Upper lobe of right lung (tissue), 1 donor: ENCODE measurements at regions not wholly inside any gene's neighbourhood (a gene's known extent, or its start where the extent isn't known, plus 50 kb on each side); places are given as distances from the start of the nearest gene placed in this dataset.

Source experiments
- ATAC-seq: fragments of 200-7000 bp; cut with Tn5 transposase; one replicate; pipeline ENCODE4 v1.9.1; 2020; ENCODE audit warnings: mild to moderate bottlenecking, moderate library complexity
- DNase-seq: peaks from one replicate; pipeline ENCODE4 v3.0.0-alpha.2; 2020
- H3K27ac ChIP-seq: fragments of 200-600 bp; one replicate; pipeline ENCODE4 v1.8.0; 2022
- H3K27me3 ChIP-seq: fragments of 200-600 bp; one replicate; pipeline ENCODE4 v1.8.0; 2022; ENCODE audit warnings: mild to moderate bottlenecking
- H3K36me3 ChIP-seq: fragments of 200-600 bp; one replicate; pipeline ENCODE4 v1.8.0; 2022
- H3K4me1 ChIP-seq: fragments of 200-600 bp; one replicate; pipeline ENCODE4 v1.8.0; 2022
- H3K4me3 ChIP-seq: fragments of 200-600 bp; one replicate; pipeline ENCODE4 v1.8.0; 2022; ENCODE audit warnings: mild to moderate bottlenecking
- H3K9me3 ChIP-seq: fragments of 200-600 bp; one replicate; pipeline ENCODE4 v1.8.0; 2022
- CTCF ChIP-seq: fragments of 200-600 bp; IDR thresholded peaks from one replicate; pipeline ENCODE4 v1.8.0; 2022; ENCODE audit warnings: antibody characterized with exemption
- intact Hi-C: fragments of 100-400 bp; cut with DNase I; formaldehyde crosslinking; loops from one replicate; pipeline ENCODE4 v1.11.0; 2022
- donor health status: DM: no; HTN: yes; CAD: no; lungs with severe emphysema.

- Histone ChIP-seq H3K4me1 (no peaks in the 10 kb centered on the region), H3K36me3 (no peaks in the 10 kb centered on the region), H3K4me3 (no peak overlapping the region), H3K27ac (no peak overlapping the region), H3K27me3 (no peaks in the 10 kb centered on the region), H3K9me3 (no peaks in the 10 kb centered on the region)
- no peak for ATAC-seq
- no peak for DNase-seq
- intact Hi-C loops = no loop called here
- TF ChIP-seq CTCF = no peak
These were observed 186.1 kb upstream of the PRSS16 start for GRCh38 chr6:27061235-27061993.

- no peaks in the 10 kb centered on the region for H3K27me3 ChIP-seq
- no peak for TF ChIP-seq CTCF
- H3K4me1 ChIP-seq = no peaks in the 10 kb centered on the region
- H3K9me3 ChIP-seq = no peaks in the 10 kb centered on the region
- intact Hi-C loops = no loop called here
- ATAC-seq (no peak), DNase-seq (no peak)
- H3K4me3 ChIP-seq = no peak overlapping the region
- H3K36me3 ChIP-seq = no peaks in the 10 kb centered on the region
- no peak overlapping the region for H3K27ac ChIP-seq
These were observed 184.7 kb upstream of the PRSS16 start for GRCh38 chr6:27062755-27063154.

GRCh38 chr6:27065183-27065582 is 182.3 kb upstream of the PRSS16 start:
- Histone ChIP-seq H3K27me3 (no peaks in the 10 kb centered on the region), H3K9me3 (no peaks in the 10 kb centered on the region), H3K36me3 (no peaks in the 10 kb centered on the region), H3K4me1 (no peaks in the 10 kb centered on the region), H3K27ac (no peak overlapping the region), H3K4me3 (no peak overlapping the region)
- no peak for DNase-seq
- TF ChIP-seq CTCF = no peak
- ATAC-seq = no peak
- intact Hi-C loops = no loop called here

GRCh38 chr6:27066381-27066780 is 181.1 kb upstream of the PRSS16 start:
- Histone ChIP-seq H3K36me3 (no peaks in the 10 kb centered on the region), H3K27me3 (no peaks in the 10 kb centered on the region), H3K4me1 (no peaks in the 10 kb centered on the region), H3K27ac (no peak overlapping the region), H3K9me3 (no peaks in the 10 kb centered on the region), H3K4me3 (no peak overlapping the region)
- ATAC-seq (no peak), DNase-seq (no peak)
- no peak for TF ChIP-seq CTCF
- intact Hi-C loops = no loop called here

- H3K4me3 ChIP-seq = no peak overlapping the region
- ATAC-seq (no peak), DNase-seq (no peak)
- H3K36me3 ChIP-seq = no peaks in the 10 kb centered on the region
- H3K27me3 ChIP-seq = no peaks in the 10 kb centered on the region
- TF ChIP-seq CTCF = no peak
- intact Hi-C loops = no loop called here
- H3K9me3 ChIP-seq = no peaks in the 10 kb centered on the region
- no peak overlapping the region for H3K27ac ChIP-seq
- H3K4me1 ChIP-seq = no peaks in the 10 kb centered on the region
These were observed 180.7 kb upstream of the PRSS16 start for GRCh38 chr6:27066802-27067201.

- intact Hi-C loops = no loop called here
These were observed 174.1 kb upstream of the PRSS16 start for GRCh38 chr6:27073441-27073840.

More at GRCh38 chr6:27073441-27073840, 174.1 kb upstream of the PRSS16 start:
- DNase-seq = no peak
- Histone ChIP-seq H3K36me3 (no peaks in the 10 kb centered on the region), H3K4me1 (no peaks in the 10 kb centered on the region), H3K27me3 (peaks cover 16% of the 10 kb centered on the region), H3K9me3 (no peaks in the 10 kb centered on the region), H3K27ac (no peak overlapping the region), H3K4me3 (no peak overlapping the region)
- no peak for TF ChIP-seq CTCF
- ATAC-seq = no peak
